ENCODE measurements at regions not wholly inside any gene's neighbourhood (a gene's known extent, or its start where the extent isn't known, plus 50 kb on each side); places are given as distances from the start of the nearest gene placed in this dataset.

- Histone ChIP-seq H3K27me3 (ENCODE audit: control insufficient read depth, insufficient read depth, low read length) (peaks cover 8% of the 10 kb centered on the region), H3K27ac (ENCODE audit: low read length) (no peak overlapping the region), H3K9me3 (ENCODE audit: control insufficient read depth, insufficient read depth, low read length) (no peaks in the 10 kb centered on the region), H3K4me1 (ENCODE audit: control insufficient read depth, insufficient read depth, low read length) (peaks cover 46% of the 10 kb centered on the region), H3K4me3 (ENCODE audit: low read length) (no peak overlapping the region), H3K36me3 (ENCODE audit: control insufficient read depth, insufficient read depth, low read length) (no peaks in the 10 kb centered on the region)
- Mint-ChIP-seq H3K4me3 (no peak overlapping the region), H3K36me3 (no peaks in the 10 kb centered on the region), H3K27me3 (ENCODE audit: low read depth in 2 of 2) (peaks cover 24 to 60% of the 10 kb centered on the region in 2 donors), H3K4me1 (peaks cover 23 to 42% of the 10 kb centered on the region in 2 donors), H3K9me3 (no peaks in the 10 kb centered on the region), H3K27ac (no peak overlapping the region)
- 94% methylated on average over 10 of the region's 10 CpGs for WGBS (ENCODE audit: insufficient coverage)
- TF ChIP-seq, protein P1, sequence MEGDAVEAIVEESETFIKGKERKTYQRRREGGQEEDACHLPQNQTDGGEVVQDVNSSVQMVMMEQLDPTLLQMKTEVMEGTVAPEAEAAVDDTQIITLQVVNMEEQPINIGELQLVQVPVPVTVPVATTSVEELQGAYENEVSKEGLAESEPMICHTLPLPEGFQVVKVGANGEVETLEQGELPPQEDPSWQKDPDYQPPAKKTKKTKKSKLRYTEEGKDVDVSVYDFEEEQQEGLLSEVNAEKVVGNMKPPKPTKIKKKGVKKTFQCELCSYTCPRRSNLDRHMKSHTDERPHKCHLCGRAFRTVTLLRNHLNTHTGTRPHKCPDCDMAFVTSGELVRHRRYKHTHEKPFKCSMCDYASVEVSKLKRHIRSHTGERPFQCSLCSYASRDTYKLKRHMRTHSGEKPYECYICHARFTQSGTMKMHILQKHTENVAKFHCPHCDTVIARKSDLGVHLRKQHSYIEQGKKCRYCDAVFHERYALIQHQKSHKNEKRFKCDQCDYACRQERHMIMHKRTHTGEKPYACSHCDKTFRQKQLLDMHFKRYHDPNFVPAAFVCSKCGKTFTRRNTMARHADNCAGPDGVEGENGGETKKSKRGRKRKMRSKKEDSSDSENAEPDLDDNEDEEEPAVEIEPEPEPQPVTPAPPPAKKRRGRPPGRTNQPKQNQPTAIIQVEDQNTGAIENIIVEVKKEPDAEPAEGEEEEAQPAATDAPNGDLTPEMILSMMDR (IDR thresholded peaks at IDR 0.05), result no peak
- ATAC-seq (no peak), DNase-seq (no peak)
- intact Hi-C loops (cut with micrococcal nuclease), result no loop called here
Observed at GRCh38 chr15:70502529-70502928, 260.8 kb downstream of the UACA start.

- H3K4me1 ChIP-seq (ENCODE audit: control insufficient read depth, insufficient read depth, low read length), result peaks cover 41% of the 10 kb centered on the region
- Mint-ChIP-seq H3K4me1 (peaks cover 30 to 48% of the 10 kb centered on the region in 2 donors), H3K27me3 (ENCODE audit: low read depth in 2 of 2) (peaks cover 24 to 63% of the 10 kb centered on the region in 2 donors), H3K9me3 (no peaks in the 10 kb centered on the region), H3K27ac (no peak overlapping the region), H3K36me3 (no peaks in the 10 kb centered on the region), H3K4me3 (no peak overlapping the region)
- H3K36me3 ChIP-seq (ENCODE audit: control insufficient read depth, insufficient read depth, low read length), result no peaks in the 10 kb centered on the region
- intact Hi-C loops (cut with micrococcal nuclease), result no loop called here
- H3K9me3 ChIP-seq (ENCODE audit: control insufficient read depth, insufficient read depth, low read length), result no peaks in the 10 kb centered on the region
- TF ChIP-seq, protein P1 (IDR thresholded peaks at IDR 0.05), result no peak
- H3K27ac ChIP-seq (ENCODE audit: low read length), result no peak overlapping the region
- H3K27me3 ChIP-seq (ENCODE audit: control insufficient read depth, insufficient read depth, low read length), result peaks cover 8% of the 10 kb centered on the region
- 78% methylated on average over 4 of the region's 4 CpGs for WGBS (ENCODE audit: insufficient coverage)
- ATAC-seq (no peak), DNase-seq (no peak)
- H3K4me3 ChIP-seq (ENCODE audit: low read length), result no peak overlapping the region
Observed at GRCh38 chr15:70501849-70502248, 261.5 kb downstream of the UACA start.

- H3K9me3 Mint-ChIP-seq, result no peaks in the 10 kb centered on the region
- intact Hi-C loops (cut with micrococcal nuclease), result no loop called here
- no peaks in the 10 kb centered on the region for H3K9me3 ChIP-seq (ENCODE audit: control insufficient read depth, insufficient read depth, low read length)
- no peaks in the 10 kb centered on the region for H3K36me3 ChIP-seq (ENCODE audit: control insufficient read depth, insufficient read depth, low read length)
- H3K4me3 ChIP-seq (ENCODE audit: low read length), result no peak overlapping the region
- 89% methylated on average over 5 of the region's 8 CpGs for WGBS (ENCODE audit: insufficient coverage)
- ATAC-seq (no peak), DNase-seq (no peak)
- H3K27me3 Mint-ChIP-seq (ENCODE audit: low read depth in 2 of 2), result peaks cover 25 to 65% of the 10 kb centered on the region in 2 donors
- H3K27me3 ChIP-seq (ENCODE audit: control insufficient read depth, insufficient read depth, low read length), result peaks cover 8% of the 10 kb centered on the region
- TF ChIP-seq, protein P1 (IDR thresholded peaks at IDR 0.05), result no peak
- peaks cover 34 to 53% of the 10 kb centered on the region in 2 donors for H3K4me1 Mint-ChIP-seq
- no peak overlapping the region for H3K4me3 Mint-ChIP-seq
- H3K27ac Mint-ChIP-seq, result no peak overlapping the region
- H3K4me1 ChIP-seq (ENCODE audit: control insufficient read depth, insufficient read depth, low read length), result peaks cover 45% of the 10 kb centered on the region
- no peak overlapping the region for H3K27ac ChIP-seq (ENCODE audit: low read length)
- no peaks in the 10 kb centered on the region for H3K36me3 Mint-ChIP-seq
Observed at GRCh38 chr15:70501121-70501727, 262.1 kb downstream of the UACA start.

DNA sequence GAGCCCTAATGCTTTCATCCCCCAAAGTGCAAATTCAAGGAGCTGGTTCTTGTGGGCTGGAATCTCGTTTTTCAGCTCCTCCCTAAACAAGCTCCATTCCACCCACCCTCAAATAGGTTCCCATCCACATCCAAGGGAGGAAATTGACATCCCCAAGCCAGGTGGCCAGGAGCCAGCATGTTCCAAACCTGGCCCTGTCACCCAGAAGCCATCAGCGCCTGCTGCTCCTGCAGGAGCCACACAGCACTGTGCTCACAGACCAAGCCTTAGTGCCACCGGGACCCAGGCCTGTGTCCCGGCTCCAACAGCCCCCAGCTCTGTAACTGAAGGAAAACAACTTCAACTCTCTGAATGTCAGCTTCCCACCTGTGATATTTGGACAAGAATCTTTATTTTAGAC lies 263.6 kb downstream of the UACA start:
- Mint-ChIP-seq H3K27ac (no peak overlapping the region), H3K36me3 (no peaks in the 10 kb centered on the region), H3K4me3 (no peak overlapping the region), H3K9me3 (no peaks in the 10 kb centered on the region), H3K27me3 (ENCODE audit: low read depth in 2 of 2) (peaks cover 25 to 76% of the 10 kb centered on the region in 2 donors), H3K4me1 (peaks cover 47 to 55% of the 10 kb centered on the region in 2 donors)
- Histone ChIP-seq H3K36me3 (ENCODE audit: control insufficient read depth, insufficient read depth, low read length) (no peaks in the 10 kb centered on the region), H3K4me3 (ENCODE audit: low read length) (no peak overlapping the region), H3K4me1 (ENCODE audit: control insufficient read depth, insufficient read depth, low read length) (peaks cover 51% of the 10 kb centered on the region), H3K27me3 (ENCODE audit: control insufficient read depth, insufficient read depth, low read length) (peaks cover 8% of the 10 kb centered on the region), H3K27ac (ENCODE audit: low read length) (no peak overlapping the region), H3K9me3 (ENCODE audit: control insufficient read depth, insufficient read depth, low read length) (no peaks in the 10 kb centered on the region)
- intact Hi-C loops (cut with micrococcal nuclease), result no loop called here
- WGBS (ENCODE audit: insufficient coverage), result 97% methylated on average over 4 of the region's 4 CpGs
- ATAC-seq (no peak), DNase-seq (no peak)
- TF ChIP-seq, protein P1 (IDR thresholded peaks at IDR 0.05), result no peak
